HL-60 (cell line): ENCODE measurements at regions not wholly inside any gene's neighbourhood (a gene's known extent, or its start where the extent isn't known, plus 50 kb on each side); places are given as distances from the start of the nearest gene placed in this dataset.

Source experiments
- DNase-seq, 2 experiments: peaks; one replicate each; pipeline ENCODE4 v3.0.0-alpha.2; 2010 to 2020; ENCODE audit warnings: low read depth in 1 of 2, low spot score in 1 of 2
- H3K27ac ChIP-seq: fragments of 250-450 bp; sonication (Bioruptor Pico); replicated peaks from 2 replicates; pipeline ENCODE4 v1.5.1; 2020; ENCODE audit warnings: mild to moderate bottlenecking, moderate library complexity
- H3K27me3 ChIP-seq: fragments of 250-450 bp; sonication (Bioruptor Pico); 2 replicates; pipeline ENCODE4 v1.5.1; 2021; ENCODE audit warnings: mild to moderate bottlenecking, moderate library complexity; ENCODE audit not compliant: insufficient read depth, poor library complexity, severe bottlenecking
- H3K4me3 ChIP-seq: replicated peaks from 2 replicates; pipeline ENCODE4 v1.5.1; 2011; ENCODE audit warnings: mild to moderate bottlenecking, control low read depth, low read length; ENCODE audit not compliant: insufficient read depth
- CTCF ChIP-seq: IDR thresholded peaks from one replicate; pipeline ENCODE4 v1.5.1; 2011; ENCODE audit warnings: low read length, control low read depth, inconsistent platforms; ENCODE audit not compliant: insufficient read depth
- GABPA ChIP-seq: IDR thresholded peaks from 2 replicates; pipeline ENCODE4 v1.6.1; 2012; ENCODE audit warnings: low read depth
- POLR2AphosphoS5 ChIP-seq: IDR thresholded peaks from 2 replicates; pipeline ENCODE4 v1.6.1; 2012; ENCODE audit warnings: low read depth
- REST ChIP-seq: IDR thresholded peaks from 2 replicates; pipeline ENCODE4 v1.6.1; 2012; ENCODE audit warnings: low read depth; ENCODE audit not compliant: insufficient replicate concordance
- SPI1 ChIP-seq: IDR thresholded peaks from 2 replicates; pipeline ENCODE4 v1.6.1; 2012; ENCODE audit warnings: low read depth, mild to moderate bottlenecking, borderline replicate concordance

GRCh38 chr12:92568691-92569090, 134.1 kb upstream of the PLEKHG7 start:
- no peaks in the 10 kb centered on the region for H3K27me3 ChIP-seq
- H3K27ac ChIP-seq = no peak overlapping the region
- no peak for DNase-seq
- H3K4me3 ChIP-seq = no peak overlapping the region
- no peak for TF ChIP-seq GABPA
- no peak for TF ChIP-seq POLR2AphosphoS5
- TF ChIP-seq REST = no peak
- TF ChIP-seq SPI1 = no peak
- TF ChIP-seq CTCF = no peak

GRCh38 chr12:92566448-92567019, 136.3 kb upstream of the PLEKHG7 start:
- no peak for DNase-seq
- no peak overlapping the region for H3K27ac ChIP-seq
- H3K27me3 ChIP-seq = no peaks in the 10 kb centered on the region
- TF ChIP-seq SPI1 = no peak
- TF ChIP-seq GABPA = no peak
- TF ChIP-seq POLR2AphosphoS5 = no peak
- TF ChIP-seq REST = no peak
- TF ChIP-seq CTCF = no peak
- no peak overlapping the region for H3K4me3 ChIP-seq

GRCh38 chr12:92563819-92564218, 139.0 kb upstream of the PLEKHG7 start:
- DNase-seq = no peak
- Histone ChIP-seq H3K27ac (no peak overlapping the region), H3K27me3 (no peaks in the 10 kb centered on the region), H3K4me3 (no peak overlapping the region)
- TF ChIP-seq POLR2AphosphoS5 (no peak), CTCF (no peak), SPI1 (no peak), REST (no peak), GABPA (no peak)
